ENCODE measurements at regions not wholly inside any gene's neighbourhood (a gene's known extent, or its start where the extent isn't known, plus 50 kb on each side); places are given as distances from the start of the nearest gene placed in this dataset.

DNA sequence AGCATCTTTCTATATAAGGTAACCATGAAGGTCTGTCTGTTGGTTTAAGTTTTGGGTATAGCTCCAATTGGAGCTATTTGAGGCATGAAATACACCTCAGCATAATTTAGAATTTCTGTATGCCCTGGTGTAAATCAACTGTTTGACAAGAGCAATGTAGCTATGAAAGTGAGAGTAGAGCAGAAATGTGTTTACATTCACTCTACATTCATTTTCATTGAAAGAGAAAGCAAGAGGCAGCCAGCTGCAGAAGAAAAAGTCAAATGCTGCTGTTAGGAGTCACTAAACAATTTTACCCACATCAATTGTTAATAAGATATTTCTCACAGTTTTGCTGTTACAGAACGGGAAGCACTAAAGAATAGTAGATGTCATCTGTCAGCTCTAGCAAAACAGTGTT lies 252.5 kb downstream of the SLC6A15 start:
- DNase-seq: no peak

DNA sequence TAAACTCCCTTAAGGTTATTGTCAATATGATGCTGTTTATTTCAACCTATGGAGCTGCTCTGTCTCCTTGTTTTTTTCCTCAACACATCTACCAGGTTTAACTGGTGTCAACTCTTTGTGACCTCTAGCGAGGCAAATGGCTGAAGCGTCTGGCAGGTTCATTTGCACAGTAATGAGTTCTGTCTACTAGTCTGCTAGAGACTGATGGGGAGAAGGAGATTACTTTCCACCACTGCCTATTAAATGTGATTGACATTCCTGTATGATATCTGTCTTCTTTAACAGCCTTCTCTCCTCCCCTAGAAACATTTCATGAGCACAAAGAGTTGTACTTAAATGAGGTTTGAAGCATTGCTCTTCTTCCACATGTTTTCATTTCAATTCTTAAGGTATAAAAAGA lies 253.7 kb downstream of the SLC6A15 start:
- DNase-seq: no peak

DNA sequence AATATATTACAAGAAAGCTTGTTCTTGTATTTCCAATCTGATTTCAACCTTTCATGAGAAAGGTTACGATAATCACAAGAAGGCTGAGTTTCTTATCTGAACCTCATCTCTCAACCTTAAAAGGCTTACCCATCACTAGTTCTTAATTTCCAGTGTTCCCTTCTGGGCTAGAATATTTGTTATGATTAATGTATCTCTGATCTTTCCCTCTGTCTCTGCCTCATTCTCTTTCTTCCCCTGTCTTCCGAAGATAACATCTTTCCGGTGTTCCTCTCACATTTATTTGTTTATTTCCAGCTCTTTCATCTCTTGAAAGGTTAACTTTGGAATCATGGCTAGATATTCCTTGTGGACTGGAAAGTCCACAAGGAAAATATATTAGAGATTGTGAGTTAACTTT lies 255.9 kb downstream of the SLC6A15 start:
- DNase-seq: no peak

DNA sequence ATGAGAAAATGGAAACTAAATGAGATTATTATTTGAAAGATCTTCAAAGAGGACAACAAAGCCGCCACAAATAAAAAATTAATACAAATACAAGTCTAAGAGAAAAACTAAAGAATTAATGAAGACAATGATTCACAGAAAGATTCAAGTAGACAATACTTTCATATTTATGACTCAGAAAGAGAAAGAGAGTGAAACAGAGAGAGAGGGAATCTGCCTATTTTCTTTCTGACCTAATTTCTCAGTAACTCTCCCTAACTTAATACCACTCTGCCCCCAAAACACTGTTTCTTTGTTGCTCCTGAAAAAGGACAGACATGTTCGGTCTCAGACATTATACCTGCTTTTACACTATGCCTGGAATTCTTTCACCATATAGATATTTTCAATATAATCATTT lies 259.1 kb downstream of the SLC6A15 start:
- no peak for DNase-seq

DNA sequence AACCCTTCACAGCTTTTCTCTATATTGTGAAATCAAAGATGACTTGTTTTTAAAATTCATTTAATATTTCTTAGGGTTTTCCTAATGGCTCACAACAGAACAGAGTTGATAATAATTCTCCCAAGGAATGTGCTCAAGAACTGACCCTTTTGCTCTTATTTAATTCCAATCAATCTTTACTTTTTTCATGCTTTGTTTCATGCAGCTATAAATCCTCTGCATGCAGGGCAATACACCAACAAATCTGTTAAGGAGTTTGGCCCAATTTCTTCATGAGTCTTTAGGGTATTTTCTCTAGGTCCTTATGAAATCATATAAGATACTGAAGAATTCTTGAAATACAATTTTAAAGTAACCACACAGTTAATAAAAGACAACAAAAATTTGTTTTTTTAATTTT lies 264.2 kb downstream of the SLC6A15 start:
- DNase-seq: no peak

DNA sequence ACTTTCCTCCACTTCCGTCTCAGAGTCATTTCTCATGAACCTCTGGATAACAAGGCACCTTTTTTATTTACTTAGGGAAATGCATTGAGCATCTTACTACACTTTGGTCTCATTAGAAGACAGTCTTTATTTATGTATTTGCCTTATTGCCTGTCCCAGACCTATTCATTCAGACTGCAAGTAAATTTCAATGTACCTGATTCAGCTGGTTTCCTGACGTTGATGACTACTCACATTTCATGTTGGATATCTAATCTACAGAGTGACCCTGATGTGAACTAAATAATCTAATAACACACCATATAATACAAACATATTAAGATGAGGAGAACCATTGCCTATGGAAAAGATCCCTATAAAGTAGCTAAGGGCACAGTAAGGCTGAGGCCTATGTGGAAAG lies 267.7 kb downstream of the SLC6A15 start:
- no peak for DNase-seq

DNA sequence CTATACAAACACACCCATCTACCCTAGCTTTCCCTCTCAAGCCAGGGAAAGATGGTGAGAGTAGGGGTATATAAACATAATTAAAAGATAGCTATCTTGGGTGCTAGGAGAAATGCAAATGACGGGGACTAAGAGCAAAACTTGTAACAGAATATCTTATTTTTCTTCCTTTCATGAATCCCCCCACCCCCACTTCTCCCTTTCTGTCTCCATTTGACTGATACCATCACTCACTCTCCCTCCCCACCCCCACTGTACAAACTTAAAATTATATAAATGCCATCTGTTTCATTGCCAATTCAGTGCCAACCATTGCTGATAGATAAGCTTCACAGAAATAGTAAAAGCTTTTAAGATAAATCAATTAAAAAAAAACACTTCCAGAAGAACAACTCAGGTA lies 268.6 kb downstream of the SLC6A15 start:
- no peak for DNase-seq

DNA sequence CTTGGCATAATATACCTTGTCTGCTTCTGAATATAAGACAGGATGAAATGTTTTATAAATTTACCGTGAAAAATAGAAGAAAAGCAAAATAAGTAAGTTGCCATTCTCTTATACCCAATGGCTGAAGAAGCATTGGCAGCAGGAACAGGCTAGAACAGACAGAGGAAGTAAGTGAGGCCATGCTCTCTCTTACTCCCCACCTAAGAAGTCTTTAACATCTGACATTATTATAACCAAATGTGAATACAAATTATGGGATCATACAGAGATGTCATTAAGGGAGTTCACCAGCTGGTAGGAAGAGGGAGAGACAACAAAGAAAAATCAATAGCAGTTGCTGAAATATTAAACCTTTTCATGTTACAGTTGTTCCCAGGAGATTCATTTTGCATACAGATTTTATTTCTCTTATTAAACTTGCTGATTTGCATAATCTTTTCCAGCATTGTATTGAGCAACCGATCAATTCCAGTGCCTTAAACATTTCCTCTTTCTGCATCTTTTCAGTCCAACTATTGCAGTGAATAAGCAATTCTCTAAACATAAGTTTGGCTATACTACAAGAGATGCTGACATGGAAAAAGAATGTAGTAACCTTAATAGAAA lies 270.6 kb downstream of the SLC6A15 start:
- no peak for DNase-seq

DNA sequence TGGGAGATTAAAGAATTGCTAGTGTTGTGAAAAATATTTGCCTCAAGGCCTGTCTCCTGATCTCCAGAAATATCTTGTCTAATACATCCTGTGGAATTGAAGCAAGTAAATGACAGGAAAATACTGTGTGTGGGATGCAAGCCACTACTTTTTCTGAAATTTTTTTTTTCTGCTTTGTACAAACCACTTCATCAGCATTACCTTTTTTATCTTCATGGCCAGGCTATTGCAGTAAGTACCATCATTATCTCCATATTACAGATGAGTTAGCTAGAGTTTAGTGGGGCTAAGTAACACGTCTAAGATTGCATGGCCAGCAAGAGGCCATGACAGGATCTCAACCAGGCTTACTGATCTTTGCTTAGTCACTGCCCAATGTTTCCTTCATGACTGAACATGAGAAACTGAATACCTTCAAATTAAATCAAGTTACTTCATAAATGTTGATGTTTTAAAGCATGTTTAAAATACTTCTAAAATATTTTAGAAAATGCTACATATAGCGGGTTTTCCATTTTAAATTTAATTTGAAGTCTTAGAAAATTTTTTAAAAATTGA lies 273.7 kb downstream of the SLC6A15 start:
- DNase-seq: no peak

DNA sequence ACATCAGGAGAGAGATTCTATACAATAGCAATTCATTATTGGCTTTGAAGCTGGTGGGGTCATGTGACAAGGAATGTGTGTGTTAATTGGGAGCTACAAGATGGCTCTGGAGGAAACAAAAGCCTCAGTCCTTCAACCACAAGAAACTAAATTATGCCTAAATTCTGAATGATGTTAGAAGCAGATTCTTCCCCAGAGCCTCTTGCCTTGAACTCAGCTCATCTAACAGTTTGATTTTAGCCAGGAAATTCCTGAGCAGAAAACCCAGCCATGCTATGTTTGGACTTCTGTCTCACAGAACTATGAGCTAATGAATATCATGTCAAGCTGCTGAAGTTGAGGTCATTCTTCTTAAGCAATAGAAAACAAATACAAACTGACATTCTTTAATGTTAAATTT lies 274.7 kb downstream of the SLC6A15 start:
- DNase-seq: no peak

DNA sequence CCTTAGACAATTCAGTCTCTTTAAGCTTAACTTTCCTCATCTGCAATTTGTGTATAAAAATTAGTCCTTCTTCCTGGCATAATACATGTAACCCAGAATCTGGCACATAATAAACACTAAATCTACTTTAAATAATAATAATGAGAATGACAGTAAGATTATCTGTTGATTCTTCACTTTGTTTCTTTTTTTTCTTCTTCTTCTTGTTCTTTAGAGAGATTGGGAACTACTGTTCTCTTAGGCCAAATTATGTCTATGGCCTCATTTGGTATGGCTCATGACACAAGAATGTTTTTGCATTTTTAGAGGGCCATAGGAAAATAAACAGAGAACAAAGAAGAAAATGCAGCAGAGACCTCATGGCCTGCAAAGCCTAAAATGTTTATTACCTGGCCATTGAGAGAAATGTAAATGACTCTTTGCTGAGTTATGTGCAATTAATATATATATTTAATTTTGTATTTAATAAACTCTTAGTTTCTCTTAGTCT lies 275.8 kb downstream of the SLC6A15 start:
- no peak for DNase-seq

DNA sequence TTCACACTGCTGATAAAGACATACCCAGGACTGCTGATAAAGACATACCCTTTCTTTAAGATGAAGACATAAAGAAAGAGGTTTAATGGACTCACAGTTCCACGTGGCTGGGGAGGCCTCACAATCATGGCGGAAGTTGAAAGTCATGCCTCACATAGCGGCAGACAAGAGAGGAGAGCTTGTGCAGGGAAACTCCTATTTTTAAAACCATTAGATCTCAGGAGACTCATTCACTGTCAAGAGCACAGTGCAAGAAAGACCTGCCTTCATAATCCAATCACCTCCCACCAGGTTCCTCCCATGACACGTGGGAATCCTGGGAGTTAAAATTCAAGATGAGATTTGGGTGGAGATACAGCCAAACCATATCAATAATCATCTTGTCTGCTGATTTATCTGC lies 278.1 kb downstream of the SLC6A15 start:
- no peak for DNase-seq

DNA sequence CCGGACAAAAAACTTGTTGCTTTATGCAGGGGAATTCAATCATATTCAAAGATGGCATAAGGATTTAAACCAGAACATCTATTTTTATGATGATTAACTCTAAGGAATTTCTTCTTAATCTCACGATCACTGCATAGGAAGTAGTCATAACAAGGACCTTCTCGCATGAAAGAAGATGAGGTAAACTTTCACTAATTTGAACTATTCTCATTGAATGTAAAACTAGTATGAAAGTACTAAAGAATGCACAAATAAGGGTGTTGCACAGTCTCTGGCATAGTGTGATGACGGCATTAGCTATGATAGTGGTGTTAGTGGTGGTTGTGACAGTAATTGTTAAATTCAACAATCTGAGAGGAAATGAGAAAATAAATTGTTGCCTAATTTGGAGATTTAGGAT lies 280.0 kb downstream of the SLC6A15 start:
- DNase-seq: no peak

DNA sequence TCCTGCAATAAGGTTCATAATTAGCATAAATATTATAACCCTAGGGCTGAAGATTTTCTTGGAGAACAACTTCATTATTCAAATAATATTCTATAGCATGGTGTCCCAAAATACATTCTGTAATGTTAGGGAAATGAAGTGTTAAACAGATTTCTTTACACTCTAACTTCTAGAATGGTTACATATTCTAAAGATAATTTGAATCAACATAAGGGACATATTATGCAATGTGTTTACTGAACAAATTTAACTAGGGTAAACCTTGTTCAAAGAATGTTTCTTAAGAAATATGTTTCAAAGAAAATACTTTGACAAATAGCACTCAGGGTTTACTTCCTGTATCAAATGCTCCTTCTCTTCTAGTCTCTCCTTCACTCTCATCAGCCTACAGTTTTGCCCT lies 281.6 kb downstream of the SLC6A15 start:
- DNase-seq: no peak

DNA sequence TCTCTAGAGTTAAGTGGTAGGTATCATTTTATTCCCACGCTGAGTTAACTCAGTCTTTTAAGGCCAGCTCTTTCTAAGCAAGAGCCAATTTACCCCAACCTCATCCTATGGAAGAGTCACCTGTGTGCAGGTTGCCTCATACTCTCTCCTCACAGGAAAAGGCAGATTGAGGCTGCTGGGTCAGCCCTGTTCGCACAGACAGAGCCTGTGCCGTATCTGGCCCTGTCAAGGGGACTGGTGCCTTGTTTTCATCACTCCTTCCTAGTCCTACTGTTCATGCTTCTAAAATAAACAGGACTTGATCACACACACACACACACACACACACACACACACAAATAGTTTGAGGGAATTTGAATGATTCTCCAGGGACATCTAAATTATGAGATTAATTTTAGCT lies 285.0 kb downstream of the SLC6A15 start:
- DNase-seq: no peak

DNA sequence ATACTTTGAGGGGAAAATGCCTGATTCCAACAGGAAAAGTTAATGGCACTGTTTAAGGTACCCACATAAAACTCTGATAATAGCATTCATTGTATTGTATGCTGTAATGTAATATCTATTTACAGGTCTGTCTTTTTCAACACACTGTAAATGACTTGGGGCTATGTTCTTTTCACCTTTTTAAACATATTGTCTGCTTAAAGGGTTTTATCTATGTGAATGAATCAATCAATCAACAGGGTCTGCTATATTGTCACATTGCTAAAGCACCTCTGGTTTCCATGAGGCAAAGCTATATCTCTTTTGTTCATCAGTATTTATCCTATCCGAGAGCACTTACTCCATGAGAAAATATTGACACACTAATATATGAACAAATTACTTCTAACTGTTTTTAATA lies 288.0 kb downstream of the SLC6A15 start:
- DNase-seq: no peak

DNA sequence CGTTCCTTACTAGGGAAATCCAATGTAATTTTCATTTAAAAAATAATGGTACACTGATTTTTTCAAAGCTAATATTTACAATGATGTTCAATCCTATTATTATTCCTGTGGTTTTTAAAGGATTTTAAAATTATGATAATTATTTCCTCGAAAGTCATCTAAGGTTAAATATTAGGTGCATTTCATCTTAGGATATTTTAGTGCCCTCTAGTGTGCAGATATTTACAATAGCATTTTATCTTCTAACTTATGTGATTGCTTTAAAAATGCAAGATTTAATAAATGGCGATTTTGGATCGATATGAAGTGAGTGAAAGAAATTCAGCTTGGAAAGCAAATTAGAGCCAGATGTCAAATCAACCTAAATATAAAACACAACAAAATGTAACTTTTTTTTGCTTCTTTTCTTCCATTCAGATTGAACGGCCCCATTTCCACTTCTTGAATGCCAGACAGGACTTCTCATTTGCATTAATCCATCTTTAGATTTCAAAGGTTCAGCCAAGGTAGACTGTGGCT lies 293.5 kb downstream of the SLC6A15 start:
- DNase-seq: no peak

DNA sequence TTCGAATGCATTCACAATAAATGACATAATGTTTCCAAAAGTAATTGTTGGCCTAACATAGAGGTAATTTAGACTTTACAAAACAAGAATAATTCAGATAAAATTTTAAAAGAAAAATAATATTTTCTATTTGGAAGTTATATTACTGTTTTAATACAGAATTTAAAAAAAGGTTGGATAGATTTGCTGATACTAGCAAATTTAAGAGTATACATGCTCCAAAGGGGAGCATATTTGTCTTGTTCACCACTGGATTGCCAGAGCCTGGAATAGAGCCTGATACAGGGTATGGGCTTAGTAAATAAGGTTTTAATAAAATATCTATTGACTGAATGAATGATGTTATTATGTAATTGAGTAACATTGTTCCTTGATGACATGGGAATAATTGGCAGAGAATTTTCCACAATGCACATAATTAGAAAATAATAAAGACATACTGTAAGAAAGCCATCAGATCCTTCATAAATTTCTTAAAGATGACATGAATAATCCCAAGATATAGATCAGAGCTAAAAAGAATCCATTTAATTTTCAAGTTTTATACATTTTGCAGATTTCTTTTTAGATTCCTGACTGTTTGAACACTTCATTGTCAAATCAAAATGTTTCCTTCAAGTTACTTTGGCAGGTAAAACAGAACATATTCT lies 305.3 kb downstream of the SLC6A15 start:
- DNase-seq: no peak

DNA sequence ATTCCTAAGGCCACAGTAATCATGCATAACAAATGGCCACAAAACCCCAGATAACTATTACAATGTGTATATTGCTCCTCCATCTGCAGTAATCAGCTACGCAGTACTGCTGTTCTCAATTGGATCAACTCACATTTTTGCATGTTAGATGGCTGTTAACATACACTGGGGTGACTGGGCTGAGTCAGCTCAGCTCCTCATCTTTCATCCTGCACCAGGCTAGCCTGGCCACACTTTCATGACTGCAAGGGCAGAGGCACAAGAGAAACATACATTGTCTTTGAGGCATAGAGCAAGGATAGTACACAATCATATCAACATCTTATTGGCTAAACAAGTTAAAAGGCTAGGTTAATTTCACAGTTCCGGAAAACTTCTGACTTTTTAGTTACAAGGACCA lies 306.6 kb downstream of the SLC6A15 start:
- no peak for DNase-seq

DNA sequence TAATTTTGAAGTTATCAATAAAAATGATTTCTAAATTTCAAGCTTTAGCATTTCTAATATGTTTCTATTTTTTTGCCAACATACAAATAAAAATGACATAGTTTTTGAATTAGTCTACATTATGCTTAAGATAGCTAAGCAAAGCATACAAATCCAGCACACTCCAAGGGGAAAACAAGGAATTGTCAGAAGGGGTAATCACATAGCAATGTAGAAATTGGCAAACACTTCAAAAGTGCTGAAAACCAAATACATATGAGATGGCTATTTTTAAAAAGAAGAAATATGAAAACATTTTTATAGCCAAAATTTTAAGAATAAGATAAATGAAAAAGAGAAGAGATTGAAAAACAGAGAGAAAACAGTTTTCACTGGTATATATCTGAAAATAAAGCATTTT lies 308.0 kb downstream of the SLC6A15 start:
- DNase-seq: no peak

DNA sequence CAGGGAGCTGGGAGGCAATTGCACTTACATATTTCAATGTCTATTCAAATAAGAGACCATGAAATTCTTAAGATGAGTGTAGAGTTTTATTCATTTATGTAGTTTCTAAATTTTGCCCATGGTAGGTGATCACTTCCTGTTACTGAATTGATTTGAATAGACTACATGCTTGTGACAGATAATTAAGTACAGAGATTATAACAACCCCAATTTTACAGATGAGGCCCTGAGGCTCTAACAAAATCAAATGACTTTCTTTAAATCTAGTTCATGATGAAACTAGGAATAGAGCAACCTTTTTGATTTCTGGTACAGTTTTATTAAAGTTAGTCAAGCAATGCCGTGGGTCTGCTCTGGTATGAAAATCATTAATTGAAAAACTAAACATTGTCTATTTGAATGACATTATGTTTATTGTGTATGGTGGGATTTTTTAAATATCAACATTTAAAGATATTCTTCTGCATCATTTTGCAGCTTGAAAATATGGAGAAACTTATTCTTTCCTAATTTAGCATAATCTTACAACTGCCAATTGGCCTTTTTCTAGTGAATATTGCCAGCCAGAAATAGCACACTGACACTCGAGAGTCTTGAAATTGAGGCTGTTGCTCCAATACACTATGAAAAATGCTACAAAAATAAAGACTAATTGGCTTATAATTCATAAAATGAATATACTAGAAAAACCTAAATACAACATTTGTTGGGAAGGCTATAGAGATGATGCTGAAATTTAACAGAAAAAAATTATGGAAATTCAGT lies 308.9 kb downstream of the SLC6A15 start:
- no peak for DNase-seq

DNA sequence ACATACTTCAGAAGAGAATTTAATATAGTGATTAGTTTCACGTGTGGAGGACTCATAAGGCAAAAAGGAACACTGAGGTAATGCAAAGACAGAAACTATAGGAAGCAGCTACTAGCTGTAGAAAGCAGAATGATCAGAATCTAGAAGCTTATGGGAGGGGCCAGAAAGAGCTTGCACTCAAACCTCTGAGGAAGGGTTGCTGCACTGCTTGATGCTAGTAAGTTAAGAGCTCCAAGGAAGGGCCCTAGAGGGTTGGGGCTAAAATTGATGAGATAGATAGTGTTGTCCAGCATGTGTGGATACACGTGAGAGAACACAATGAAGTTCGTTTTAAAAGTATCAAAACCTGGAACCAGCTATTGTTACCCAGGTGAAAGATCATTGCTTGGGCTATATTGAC lies 311.1 kb downstream of the SLC6A15 start:
- no peak for DNase-seq

DNA sequence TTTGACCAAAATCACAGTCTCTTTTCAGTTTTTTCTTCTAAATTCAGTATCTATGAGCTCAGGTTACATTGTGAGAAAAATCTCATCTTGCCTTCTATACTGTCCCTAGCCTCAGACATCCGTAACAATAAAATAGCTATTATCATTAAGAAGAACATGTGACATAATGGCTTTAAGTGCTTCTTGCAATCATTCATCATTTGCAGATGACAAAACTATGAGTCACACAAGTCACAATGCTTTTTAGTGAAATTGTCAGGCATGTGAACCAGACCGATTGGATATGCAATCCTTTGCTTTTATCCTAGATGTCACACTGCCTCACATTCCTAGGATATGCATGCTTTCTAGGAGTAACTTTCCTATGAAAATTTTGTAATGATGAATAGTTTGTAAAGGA lies 313.1 kb downstream of the SLC6A15 start:
- no peak for DNase-seq

DNA sequence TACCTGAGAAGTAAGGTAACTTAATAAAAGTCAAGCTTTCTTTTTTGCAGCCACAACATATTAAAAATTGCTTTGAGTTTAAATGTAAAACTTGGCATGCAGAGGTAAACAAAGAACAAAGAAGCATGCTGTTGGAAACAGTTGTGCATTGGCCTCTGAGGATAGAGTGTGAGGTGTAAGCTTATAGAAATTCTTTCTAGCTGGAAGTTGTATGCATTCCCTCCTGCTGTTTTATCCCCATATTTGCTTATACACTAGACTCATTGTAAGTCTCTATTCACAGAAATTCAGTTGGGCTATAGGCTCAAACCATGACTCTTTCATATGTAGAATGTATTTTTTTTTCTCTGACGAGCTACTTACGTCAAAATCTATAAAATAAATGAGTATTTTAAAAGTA lies 316.3 kb downstream of the SLC6A15 start:
- DNase-seq: no peak
